ENCODE measurements at regions not wholly inside any gene's neighbourhood (a gene's known extent, or its start where the extent isn't known, plus 50 kb on each side); places are given as distances from the start of the nearest gene placed in this dataset.

DNA sequence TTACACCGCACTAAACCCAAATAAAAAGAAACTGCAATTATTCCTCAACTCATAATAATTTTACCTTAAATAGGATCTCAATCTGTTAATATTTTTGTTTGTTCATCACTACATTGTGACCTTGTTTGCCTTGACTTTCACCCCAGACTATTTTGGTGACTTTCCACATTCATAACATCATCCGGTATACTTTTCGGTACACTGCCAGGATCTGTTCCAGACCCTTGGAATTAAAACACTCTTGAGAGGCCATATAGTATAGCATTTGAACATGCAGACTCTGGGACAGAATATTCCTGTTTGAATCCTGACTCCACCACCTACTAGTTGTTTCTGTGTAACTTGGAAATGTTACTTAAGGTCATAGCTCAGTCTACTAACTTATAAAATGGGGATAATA is 577.4 kb downstream of the METTL4 start:
- no peak for DNase-seq

DNA sequence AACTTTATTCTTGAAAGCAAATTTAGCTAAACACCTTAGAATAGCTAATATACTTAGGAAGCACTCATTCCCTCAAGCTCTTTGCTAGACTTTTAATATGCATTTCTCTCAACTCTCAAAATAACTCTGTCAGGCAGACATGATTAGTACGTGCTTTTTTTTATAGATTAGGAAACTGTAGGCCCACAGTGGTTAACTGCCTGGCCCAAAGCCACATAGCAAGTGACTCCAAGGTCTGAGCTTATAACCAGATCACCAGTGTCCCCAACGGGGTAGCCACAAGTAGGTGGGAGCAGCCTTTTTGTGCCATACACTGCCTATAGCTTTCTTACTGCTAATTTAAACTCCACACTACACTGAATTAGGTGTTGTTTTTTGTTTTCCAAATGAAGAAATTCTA is 576.8 kb downstream of the METTL4 start:
- no peak for DNase-seq

DNA sequence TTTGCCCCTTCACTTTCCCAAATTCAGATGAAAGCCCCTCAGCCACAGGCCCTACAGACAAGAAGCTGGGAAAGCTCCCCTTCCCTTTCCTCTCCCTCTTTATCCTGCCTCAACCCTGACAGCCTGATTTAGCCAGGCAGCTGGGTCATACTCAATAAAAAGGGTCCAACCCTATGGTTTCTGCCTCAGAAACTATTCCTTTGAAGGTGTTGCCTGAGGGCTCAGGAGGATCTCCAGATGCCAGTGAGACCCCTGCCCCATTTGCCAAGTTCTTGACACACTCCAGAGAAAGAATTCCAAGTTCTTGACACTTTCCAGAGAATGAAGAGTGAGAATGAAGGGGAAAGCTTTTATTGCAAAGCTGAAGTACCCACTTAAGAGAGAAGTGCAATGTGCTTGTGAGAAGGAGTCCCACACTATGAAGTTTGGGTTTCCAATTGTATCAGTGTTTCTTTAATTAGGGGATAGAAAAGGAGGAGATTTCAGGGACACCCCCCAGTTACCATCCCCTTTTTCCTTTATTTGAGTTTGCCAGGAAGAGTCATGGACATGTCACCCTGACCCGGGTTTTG is 576.2 kb downstream of the METTL4 start:
- DNase-seq = no peak

DNA sequence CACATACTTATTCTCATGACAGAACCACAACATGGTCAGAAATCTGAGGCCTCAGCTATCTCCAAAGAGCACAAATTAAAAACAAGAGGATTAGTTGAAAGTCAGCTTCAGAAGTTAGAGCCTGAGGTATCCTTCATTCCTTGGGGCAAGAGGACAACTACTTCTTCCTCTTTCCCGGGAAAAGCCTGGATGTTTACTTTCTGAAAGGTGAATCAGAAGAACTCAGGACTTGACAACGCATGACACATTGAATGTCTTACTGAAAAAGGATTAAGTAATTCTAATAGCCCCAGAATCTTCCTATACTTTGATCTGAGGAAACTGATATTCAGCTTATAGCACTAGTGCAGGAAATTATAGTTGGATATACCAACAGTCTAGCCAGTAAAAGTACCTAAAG is 573.2 kb downstream of the METTL4 start:
- DNase-seq = no peak

DNA sequence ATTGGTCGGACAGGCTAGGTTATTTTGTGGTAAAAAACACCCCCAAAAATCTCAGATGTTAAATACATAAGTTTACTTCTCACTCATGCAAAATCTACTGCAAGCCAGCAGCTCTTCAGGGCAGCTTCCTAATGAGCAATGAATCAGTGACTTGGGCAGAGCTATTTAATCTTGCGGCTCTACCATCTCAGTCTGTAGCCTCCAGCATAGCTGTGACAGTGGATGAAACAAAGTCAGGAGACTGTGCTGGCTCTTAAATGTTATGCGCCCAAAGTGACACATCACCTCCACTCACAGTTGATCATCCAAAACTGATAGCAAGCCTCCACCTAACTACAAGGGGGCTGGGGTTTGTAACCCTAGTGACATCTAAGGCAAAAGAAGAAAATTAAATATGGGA is 571.9 kb downstream of the METTL4 start:
- no peak for DNase-seq

DNA sequence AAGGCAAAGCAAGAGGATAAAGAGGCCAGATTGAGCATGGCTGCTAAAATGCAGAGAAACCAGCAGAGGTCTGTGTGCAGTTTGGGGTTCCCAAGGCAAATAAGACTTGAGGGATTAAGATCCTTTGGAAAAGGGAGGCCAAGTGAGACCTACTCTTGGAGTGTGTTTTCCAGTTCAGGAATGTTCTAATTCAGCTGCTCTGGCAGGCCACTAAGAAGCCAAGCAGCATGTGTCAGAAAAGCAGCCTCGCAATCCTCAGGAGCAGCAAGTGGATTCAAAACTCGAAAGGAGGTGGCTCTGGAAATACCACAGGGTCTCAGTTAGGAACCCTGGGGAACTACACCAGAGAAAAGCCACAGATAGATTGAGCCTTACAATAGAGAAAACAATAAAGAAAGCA is 569.2 kb downstream of the METTL4 start:
- DNase-seq = no peak

DNA sequence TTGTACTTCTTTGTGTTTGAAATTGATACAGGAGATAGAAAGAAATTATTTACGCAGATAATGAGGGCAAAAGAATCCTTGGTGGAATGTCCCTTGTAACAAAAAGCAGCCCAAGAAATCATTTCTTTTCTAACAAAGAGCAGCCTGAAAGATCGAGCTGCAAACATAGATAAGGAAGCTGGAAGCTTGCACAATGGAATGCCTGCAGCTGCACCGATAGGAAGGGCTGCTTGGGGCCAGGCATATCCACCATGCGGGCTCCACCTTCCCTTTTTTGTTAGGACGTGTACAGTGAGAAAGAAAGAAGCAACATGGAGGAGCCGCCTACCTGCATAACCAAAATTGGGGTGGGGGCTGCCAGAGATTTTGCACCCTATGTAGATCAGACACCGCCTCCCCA is 568.7 kb downstream of the METTL4 start:
- DNase-seq = no peak

DNA sequence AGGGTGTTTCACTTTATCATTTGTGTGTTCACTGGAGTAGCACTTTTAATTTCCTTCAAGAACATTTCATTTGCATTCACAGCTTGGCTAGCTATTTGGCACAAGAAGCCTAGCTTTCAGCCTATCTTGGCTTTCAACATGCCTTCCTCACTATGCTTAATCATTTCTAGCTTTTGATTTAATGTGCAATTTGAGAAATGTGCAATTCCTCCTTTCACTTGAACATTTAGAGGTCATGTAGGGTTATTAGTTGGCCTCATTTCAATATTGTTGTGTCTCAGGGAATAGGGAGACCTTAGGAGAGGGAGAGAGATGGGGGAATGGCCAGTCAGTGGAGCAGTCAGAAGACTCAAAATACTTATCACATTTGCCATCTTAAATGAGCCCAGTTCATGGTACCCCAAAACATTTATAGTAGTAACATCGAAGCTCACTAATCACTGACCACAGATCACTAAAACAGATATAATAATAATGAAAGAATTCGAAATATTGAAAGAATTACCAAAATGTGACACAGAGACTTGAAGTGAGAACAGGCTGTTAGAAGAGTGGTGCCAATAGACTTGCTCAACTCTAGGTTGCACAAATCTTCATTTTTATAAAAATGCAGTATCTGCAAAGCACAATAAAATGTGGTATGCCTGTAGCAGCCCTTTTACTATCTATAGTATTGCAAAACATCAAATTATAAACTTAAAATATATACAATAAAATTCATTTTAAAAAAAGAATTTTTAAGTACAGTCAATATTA is 561.2 kb downstream of the METTL4 start:
- no peak for DNase-seq

DNA sequence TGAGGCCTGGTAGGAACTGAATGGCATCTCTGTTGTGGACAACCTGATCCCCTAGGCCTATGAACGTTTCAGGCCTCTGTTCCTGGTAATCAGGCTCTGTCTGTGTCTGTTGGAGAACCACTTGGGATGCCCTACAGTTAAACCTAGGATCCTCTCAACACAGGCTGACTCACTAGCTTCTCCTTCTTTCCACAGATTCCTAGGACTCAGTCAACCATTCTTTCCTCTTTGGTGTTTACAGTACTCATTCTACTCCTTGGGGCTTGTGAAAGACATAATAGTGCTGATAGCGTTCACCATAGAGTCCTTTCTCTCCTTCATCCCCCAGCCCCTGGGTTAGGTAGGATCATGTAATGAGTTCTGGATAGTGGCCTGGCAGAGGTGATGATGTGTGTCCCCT is 544.3 kb downstream of the METTL4 start:
- no peak for DNase-seq

DNA sequence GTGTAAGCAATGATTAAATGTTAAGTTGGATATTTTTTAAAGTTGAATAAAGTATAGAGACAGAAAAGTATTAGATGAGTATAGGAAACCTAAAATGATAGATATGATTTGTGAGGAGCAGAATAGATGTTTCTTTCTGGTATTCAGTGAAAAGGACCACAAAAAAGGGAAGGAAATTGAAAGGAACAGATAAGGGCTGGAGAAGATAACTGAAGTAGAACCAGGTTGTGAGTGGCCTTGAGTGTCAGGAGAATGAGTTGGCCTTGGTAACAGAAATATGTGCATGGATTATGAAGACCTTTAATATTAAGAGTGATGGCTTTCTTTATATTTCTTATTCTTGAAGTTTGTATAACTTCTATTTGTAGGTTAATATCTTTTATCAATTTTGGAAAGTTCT is 543.5 kb downstream of the METTL4 start:
- no peak for DNase-seq

DNA sequence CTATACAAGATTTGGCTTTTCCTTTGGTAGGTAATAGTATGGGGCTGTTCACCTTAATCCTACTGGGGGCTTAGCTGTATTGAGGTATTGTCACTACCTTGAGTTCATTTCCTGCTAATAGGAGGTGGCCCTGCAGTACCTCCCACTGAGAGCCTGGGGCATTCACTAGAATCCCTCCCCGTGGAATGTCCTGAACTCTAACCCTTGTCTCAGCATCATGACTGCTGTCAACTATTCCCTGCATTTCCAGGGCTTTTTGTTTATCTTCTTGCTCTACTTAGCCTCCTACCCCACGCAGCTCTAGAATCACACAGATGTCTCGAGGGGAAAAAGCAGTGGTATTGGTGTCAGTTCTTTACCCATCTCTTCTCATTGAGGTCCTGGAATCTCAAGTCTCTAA is 542.3 kb downstream of the METTL4 start:
- DNase-seq = no peak

DNA sequence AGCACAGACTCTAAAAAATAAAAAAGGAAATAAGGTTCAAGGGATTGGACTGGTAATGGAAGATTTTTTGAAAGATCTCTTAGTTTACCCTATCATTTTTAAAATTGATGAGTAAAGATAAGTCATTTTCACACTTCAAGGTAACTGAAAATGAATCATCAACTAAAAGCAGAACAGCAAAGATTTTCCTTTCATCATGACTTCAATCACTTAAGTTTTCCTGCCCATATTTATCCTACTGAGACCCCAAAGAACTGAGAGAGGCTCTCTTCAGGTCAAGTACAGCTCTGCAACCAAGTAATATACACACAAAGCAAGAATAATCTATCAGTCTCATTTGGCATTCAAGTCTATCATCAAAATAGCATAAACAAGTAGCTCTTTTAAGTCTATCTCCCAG is 540.7 kb downstream of the METTL4 start:
- DNase-seq = no peak

DNA sequence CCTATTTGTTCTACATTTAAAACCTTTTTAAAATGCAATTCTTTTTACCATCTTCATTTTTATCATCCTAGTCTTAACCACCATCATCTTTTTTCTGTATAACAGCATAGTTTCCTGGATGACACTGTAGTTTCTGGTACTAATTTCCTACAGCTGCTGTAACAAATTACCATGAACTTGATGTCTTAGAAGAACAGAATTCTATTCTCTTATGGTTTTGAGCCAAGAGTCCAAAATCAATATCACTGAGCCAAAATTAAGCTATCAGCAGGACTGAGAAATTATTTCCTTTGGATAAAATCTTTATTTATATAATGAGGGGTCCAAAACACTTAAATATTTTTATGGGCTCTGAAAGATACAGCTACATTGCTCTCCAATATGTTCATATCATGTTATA is 539.3 kb downstream of the METTL4 start:
- DNase-seq = no peak

DNA sequence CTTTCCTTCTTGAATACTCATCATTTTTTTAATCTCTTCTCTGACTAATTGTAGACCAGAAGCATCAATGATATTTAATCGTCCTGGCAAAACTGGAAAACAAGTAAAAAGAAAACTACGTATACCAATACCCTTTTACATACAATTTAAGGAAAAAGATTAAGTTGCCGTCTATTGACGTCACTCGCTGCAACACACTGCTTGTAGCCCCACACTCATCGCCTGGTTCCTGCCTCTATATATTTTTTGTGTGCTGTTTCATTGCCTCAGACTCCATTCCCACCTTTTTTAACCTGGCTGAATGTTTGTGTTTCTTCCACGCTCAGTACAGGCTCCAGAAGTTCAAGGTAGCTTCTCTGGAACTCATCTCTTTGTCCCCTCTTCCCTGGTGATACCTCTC is 536.2 kb downstream of the METTL4 start:
- DNase-seq = no peak

DNA sequence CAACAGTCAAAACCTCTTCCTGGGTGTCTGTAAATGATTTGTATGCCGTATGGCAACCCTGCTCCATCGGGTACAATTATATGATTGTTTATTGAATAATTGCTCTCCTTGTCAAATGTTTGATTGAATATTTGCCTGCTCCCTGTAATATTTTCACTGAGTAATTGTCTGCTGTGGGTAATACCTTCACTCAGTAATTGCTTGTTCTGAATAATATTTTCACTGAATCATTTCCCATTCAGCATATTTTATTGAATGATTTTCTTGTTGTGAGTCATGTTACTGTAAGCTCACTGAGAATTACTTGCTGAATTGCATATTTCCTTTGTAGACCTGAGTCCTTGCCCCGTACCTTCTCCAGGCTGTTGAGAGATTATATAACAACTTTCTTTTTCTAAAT is 535.2 kb downstream of the METTL4 start:
- no peak for DNase-seq

DNA sequence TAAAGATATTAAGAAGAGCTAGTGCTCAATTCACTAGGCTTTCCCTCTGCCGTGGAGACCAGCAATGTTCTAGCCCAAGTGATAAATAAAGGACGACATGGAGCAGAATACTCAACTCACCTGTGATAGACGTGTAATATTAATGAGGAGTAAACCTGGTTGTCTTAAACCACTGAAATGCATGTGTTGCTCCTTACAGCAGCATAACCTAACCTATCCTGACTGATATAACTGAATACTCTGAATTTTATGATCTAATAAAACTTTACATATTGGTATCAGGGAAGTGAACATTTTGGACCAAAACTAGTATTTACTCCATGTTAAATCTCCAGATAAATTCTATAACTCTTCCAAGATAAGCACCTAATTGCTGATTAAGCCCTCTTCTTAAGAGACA is 531.0 kb downstream of the METTL4 start:
- DNase-seq = no peak

DNA sequence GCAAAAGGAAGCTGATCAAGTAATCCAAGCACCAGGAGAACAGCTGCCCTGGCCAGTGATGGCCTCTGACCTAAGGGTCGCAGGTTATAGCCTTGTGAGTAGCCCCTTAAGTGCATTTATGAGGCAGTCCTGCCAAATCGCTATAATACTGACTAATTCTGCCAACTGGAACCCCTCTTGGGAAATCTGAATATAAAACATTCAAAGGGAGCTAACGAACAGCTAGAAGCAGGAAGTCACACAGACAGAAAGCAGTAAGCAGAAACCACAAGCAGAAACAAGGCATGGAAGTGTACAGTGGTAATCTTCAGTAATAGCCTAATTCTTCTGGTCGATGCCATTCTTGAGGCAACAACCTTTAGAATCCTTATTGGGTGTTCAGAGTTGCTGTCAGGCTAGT is 521.3 kb downstream of the METTL4 start:
- DNase-seq = no peak

DNA sequence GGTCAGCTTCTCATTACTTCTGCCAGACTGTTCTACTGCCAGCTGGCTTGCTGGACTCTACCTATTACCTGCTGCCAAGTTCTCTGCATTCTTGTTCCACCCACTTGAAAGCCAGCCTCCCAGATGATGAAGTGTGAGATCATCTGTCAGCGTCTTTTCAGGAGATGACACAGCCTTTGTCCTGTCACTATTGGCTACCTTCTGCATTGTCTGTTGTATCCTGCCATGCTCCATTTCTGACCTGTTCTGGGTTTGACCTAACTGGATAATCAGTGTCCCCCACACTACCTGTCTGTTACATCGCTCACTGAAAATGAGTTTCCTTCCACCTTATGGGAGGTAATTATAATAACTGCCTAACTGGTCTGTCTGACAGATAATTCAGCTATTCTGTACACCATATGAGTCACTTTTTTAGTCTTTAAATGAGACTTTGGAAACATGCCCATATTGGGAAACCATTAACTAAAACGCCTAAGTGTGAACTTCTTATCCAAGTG is 520.6 kb downstream of the METTL4 start:
- no peak for DNase-seq

DNA sequence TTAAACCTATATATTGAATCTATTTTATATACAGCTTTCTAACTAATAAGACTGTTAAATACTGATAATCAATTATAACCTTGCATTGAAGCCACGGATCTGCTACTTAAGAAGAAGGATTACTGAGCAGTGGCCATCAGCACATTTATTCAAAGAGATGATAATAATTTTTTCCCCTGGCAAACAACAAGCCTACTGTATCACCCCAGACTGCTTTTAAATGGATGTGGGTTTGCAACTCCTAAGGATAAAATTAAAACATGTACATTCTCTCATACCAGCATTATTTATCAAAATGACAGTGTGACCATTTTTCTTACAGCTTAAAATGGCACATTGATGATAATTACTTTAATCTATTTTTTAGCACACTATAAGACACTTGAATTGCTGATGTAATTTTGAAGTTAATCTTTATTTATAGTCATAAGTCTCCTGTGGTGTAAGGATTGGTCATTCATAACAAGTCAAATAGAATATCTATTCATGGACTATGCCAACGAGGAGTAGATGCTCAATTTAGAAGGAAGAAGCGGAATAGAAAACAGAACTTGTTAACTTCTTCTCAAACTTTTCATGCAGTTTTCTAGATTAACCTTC is 517.7 kb downstream of the METTL4 start:
- DNase-seq = no peak

DNA sequence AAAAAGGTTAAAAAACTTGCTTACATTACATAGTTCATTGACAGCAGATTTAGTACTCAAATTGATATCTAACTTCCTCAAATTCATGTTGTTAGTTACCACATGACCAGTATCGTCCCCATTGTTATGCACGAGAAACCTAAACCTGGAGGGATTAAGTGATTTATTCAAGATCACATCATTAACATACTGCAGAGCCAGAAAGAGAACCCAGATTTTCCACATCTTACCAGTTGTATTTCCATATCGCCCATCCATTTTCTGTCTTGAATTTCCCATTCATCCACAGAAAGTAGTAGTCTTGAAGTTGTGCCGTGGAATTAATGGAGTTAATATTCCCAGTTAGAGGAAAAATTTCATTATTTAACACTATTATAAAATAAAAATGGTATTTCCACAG is 512.0 kb downstream of the METTL4 start:
- no peak for DNase-seq

DNA sequence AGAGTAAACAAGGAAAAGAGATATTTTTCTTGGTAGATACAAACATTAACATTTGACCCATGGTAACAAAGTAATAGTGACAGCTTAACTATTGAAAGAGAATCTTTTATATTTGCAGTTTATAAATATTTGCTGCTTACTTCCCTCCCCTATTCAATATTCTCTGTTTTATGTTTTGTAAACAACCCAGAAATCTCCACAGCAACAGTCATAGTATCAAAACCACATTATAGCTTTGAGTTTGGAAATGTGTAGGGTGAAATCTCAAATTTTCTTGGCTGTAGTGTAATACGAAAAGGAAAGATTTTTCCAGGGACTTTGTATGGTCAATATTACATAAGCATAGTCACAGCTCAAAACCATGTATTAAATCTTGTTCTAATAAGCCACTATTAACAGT is 511.2 kb downstream of the METTL4 start:
- DNase-seq = no peak

DNA sequence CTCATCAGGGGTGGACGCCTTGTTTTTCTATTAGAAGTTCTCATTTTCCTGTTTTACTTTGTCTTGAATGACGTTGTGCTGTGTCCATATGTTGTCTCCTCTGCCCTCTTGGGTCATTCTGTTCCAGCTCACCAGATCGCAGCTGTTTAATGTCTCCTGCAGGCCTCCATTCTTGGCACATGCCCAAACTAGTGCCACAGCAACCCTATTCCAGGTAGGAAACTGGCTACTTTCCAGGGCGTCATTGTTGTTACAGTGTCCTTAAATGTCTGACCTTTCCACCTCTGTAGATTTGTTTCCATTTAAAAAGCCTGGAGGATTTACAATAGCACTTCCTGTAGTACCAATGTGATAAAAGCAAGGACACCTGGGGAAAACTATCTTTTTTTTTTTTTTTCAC is 500.7 kb downstream of the METTL4 start:
- no peak for DNase-seq

DNA sequence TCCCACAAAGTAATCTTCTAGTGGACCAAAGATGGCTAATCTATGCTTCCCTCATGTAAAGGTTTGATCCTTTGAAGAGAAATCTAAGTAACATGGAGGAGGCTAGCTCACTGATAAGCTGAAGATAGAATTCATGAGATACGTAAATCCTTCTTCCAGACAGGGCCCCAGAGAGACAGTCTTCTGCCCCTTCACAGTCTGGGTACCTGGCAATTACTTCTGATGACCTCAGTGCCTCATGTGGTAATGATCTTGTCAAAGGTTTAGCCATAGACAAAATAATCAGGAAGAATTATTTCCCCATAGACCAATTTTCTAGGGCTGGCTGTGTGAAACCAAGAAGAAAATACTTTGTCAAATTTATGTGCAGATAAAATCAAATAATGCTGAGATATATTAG is 495.8 kb downstream of the METTL4 start:
- DNase-seq = no peak

DNA sequence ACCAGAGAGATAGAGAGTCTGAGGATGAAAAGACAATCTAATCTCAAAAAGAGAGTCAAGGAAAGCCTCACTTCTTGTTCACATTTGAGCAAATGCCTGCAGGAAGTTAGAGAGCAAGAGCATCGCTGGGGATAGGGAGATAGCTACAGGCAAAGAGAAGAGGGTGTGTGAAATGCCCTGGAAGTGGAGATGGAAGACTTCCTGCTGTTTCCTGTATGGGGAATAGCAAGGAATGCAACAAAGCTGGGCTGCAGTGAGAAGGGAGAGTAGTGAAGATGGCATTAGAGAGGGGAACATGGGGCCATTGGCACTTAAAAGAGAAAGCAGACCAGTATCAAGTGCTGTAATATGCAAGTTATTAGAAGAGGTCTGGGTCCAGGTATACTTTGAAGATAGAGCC is 488.6 kb downstream of the METTL4 start:
- no peak for DNase-seq

DNA sequence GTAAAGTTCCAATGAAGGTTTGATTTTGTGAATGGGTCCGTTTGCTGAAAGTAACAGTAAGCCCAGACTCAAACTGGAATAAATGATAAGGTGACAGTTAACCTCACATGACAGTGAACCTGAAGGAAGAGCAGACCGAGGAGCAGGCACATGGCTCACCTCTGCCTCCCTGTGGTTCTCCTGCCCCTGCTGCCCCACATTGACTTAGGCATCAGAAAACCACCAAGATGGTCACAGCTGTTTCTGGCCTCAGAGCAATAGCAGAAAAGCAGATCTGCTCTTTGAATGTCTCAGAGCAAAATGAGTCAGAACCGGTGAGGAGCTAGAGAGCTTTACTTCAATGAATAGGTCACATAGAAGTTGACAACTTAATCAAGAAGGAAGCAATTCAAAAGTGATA is 487.6 kb downstream of the METTL4 start:
- DNase-seq = no peak
